OCI-LY3 (cell line): ENCODE measurements at regions not wholly inside any gene's neighbourhood (a gene's known extent, or its start where the extent isn't known, plus 50 kb on each side); places are given as distances from the start of the nearest gene placed in this dataset.
"Not testable (repeated sequence)": the region's sequence is repeated elsewhere in the genome, so short reads cannot be mapped to it uniquely, and the experiment has no call there.

ENCODE experiments used
- H2AFZ ChIP-seq: fragments of 200-600, 300-600 bp; shearing (Covaris generic); 2 replicates; pipeline ENCODE4 v1.6.0; 2014; ENCODE audit warnings: antibody characterized with exemption, low read depth, low read length
- H3K27ac ChIP-seq: fragments of 200-600, 300-600 bp; sonication (generic); 2 replicates; pipeline ENCODE4 v1.5.1; 2014; ENCODE audit warnings: mild to moderate bottlenecking, low read length, moderate library complexity, mixed read lengths
- H3K27me3 ChIP-seq: fragments of 200-600, 300-600 bp; sonication (generic); 2 replicates; pipeline ENCODE4 v1.6.1; 2014; ENCODE audit warnings: low read depth, low read length, mixed read lengths
- H3K36me3 ChIP-seq: fragments of 200-600, 300-600 bp; sonication (generic); replicated peaks from 2 replicates; pipeline ENCODE3; 2014; ENCODE audit warnings: low read depth, low read length, mixed read lengths
- H3K4me1 ChIP-seq: fragments of 300-600, 200-600 bp; sonication (generic); 2 replicates; pipeline ENCODE4 v1.6.1; 2014; ENCODE audit warnings: low read length, mixed read lengths
- H3K4me2 ChIP-seq: fragments of 200-600, 300-600 bp; sonication (generic); 2 replicates; pipeline ENCODE4 v1.6.1; 2014; ENCODE audit warnings: low read length, mixed read lengths
- H3K4me3 ChIP-seq: fragments of 300-600, 200-600 bp; sonication (generic); 2 replicates; pipeline ENCODE4 v1.5.1; 2014; ENCODE audit warnings: antibody characterized with exemption, mild to moderate bottlenecking, low read length, moderate library complexity
- H3K79me2 ChIP-seq: fragments of 300-600, 200-600 bp; shearing (Covaris generic); 2 replicates; pipeline ENCODE4 v1.6.1; 2014; ENCODE audit warnings: mild to moderate bottlenecking, low read length, mixed read lengths
- H3K9ac ChIP-seq: fragments of 300-600, 200-600 bp; shearing (Covaris generic); 2 replicates; pipeline ENCODE4 v1.6.0; 2014; ENCODE audit warnings: mild to moderate bottlenecking, low read length, moderate library complexity
- H3K9me3 ChIP-seq: fragments of 200-600, 300-600 bp; shearing (Covaris generic); 2 replicates; pipeline ENCODE4 v1.6.1; 2014; ENCODE audit warnings: low read length, mixed read lengths; ENCODE audit not compliant: insufficient read depth
- H4K20me1 ChIP-seq: fragments of 200-600, 300-600 bp; sonication (generic); 2 replicates; pipeline ENCODE4 v1.6.1; 2016; ENCODE audit warnings: low read length, mixed read lengths; ENCODE audit not compliant: insufficient read depth
- EZH2phosphoT487 ChIP-seq: fragments of 200-600 bp; shearing (Covaris generic); IDR thresholded peaks from 2 replicates; pipeline ENCODE4 v1.6.1; 2018; ENCODE audit warnings: antibody characterized with exemption, mixed run types, low read depth
- TF ChIP-seq, protein P1 (sequence below): fragments of 200-600, 300-600 bp; sonication (generic); IDR thresholded peaks from 2 replicates; pipeline ENCODE4 v1.5.1; 2014; ENCODE audit warnings: antibody characterized with exemption, low read length, low read depth

DNA sequence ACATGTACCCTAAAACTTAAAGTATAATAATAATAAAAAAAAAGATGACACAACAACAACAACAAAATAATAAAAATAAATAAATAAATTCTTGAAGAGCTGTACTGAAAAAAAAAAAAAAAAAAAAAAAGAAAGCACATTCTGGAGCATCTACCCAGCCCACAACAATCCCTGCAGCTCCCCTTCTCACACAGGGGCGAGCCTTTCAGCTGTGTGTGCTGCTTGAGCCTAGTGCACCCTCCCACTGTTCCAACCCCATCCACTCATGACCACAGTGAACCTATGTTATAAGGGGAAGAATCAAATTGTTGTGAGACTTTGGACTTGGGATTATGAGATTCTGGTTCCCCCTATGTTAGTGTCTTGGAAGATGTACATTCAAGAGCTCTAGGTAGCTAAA, 161.5 kb upstream of the JADE1 start:
- Histone ChIP-seq H3K36me3 (no peaks in the 10 kb centered on the region), H3K27me3 (no peaks in the 10 kb centered on the region), H3K4me3 (no peak overlapping the region), H4K20me1 (no peaks in the 10 kb centered on the region), H3K4me1 (no peaks in the 10 kb centered on the region), H3K9ac (no peak overlapping the region), H3K9me3 (no peaks in the 10 kb centered on the region), H3K27ac (no peak overlapping the region), H3K4me2 (no peak overlapping the region), H3K79me2 (no peaks in the 10 kb centered on the region), H2AFZ (no peak overlapping the region)
- TF ChIP-seq, protein P1, sequence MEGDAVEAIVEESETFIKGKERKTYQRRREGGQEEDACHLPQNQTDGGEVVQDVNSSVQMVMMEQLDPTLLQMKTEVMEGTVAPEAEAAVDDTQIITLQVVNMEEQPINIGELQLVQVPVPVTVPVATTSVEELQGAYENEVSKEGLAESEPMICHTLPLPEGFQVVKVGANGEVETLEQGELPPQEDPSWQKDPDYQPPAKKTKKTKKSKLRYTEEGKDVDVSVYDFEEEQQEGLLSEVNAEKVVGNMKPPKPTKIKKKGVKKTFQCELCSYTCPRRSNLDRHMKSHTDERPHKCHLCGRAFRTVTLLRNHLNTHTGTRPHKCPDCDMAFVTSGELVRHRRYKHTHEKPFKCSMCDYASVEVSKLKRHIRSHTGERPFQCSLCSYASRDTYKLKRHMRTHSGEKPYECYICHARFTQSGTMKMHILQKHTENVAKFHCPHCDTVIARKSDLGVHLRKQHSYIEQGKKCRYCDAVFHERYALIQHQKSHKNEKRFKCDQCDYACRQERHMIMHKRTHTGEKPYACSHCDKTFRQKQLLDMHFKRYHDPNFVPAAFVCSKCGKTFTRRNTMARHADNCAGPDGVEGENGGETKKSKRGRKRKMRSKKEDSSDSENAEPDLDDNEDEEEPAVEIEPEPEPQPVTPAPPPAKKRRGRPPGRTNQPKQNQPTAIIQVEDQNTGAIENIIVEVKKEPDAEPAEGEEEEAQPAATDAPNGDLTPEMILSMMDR = no peak
- no peak for TF ChIP-seq EZH2phosphoT487

DNA sequence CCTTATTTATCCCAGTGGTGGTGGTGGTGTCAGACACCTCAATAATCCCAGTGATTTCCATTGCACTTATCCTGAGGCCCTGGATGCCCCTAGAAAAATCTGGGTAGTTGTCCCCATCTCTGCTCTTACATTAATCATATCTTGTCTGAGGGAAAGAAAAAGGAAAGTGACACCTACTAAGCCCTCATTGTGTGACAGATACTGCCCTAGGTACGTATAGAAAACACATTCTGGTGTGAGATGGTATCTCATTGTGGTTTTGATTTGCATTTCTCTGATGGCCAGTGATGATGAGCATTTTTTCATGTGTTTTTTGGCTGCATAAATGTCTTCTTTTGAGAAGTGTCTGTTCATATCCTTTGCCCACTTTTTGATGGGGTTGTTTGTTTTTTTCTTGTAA, 162.6 kb upstream of the JADE1 start:
- H3K4me1 ChIP-seq, H3K9me3 ChIP-seq, H3K4me3 ChIP-seq, H2AFZ ChIP-seq, H3K27me3 ChIP-seq, H3K4me2 ChIP-seq, H3K79me2 ChIP-seq, H4K20me1 ChIP-seq, H3K36me3 ChIP-seq, H3K9ac ChIP-seq, H3K27ac ChIP-seq: not testable (repeated sequence)

DNA sequence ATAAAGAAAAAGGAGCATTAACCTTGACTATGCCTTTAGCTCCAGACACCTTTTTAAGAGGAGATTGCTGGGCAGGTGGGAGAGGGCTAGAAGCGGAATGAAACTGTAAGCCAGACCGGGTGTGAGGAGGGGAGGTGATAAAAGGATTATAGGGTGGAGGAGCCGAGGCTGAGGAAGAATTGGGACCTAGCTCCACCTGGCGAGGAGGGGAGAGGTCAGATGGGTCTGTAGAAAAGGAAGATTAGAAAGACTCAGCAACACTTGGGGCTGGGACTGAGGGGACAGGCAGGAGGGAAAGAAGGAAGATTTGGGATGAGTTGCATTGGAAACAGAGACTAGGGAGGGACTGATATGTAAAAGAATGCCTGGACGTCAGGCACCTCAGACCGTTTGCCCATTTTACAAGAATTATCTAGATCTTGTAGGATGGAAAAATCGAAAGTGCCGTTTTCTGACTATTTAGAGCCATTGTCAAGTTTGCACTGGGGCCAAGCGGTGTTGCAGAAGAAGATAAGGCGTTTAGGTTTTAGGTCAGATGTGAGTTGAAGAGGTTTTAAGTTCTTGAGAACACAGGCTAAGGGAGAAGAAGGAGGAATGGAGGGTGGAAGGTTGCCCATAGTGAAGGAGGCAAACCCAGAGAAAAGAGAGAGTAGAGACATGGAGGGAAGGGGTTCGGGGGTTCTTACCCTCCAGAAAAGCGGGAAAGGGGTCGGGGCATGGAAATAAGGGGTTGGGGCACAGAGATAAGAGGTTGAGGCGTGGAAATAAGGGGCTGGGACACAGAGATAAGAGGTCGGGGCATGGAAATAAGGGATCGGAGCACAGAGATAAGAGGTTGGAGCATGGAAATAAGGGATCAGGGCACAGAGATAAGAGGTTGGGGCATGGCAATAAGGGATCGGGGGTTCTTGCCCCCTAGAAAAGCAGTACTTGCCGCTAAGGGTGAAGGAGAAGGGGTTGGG, 164.5 kb upstream of the JADE1 start:
- H3K79me2 ChIP-seq, H3K9ac ChIP-seq, H3K36me3 ChIP-seq, H4K20me1 ChIP-seq, H3K4me2 ChIP-seq, H3K27ac ChIP-seq, H2AFZ ChIP-seq, H3K9me3 ChIP-seq, H3K4me1 ChIP-seq, H3K27me3 ChIP-seq, H3K4me3 ChIP-seq: not testable (repeated sequence)

DNA sequence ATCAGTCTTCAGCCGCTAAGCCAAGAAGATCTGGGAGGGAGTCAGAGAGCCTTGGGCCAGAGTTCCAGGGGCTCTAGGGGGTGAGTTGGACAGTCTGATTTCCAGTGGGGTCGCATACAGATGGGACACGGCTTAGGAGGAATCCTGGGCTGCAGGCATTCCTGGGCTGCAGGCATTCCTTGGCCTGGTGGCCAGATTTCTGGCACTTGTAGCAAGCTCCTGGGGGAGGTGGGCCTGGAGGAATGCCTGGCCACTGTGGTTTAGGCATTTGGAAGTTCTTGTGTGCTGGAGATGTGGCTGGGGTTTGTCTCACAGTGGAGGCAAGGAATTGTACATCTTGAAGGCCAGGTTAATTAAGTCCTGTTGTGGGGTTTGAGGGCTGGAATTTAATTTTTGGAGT, 165.4 kb upstream of the JADE1 start:
- not testable (repeated sequence) for H3K9ac ChIP-seq, H3K9me3 ChIP-seq, H3K27me3 ChIP-seq, H3K27ac ChIP-seq, H3K4me2 ChIP-seq, H3K79me2 ChIP-seq, H3K4me1 ChIP-seq, H3K36me3 ChIP-seq, H3K4me3 ChIP-seq, H2AFZ ChIP-seq, H4K20me1 ChIP-seq

DNA sequence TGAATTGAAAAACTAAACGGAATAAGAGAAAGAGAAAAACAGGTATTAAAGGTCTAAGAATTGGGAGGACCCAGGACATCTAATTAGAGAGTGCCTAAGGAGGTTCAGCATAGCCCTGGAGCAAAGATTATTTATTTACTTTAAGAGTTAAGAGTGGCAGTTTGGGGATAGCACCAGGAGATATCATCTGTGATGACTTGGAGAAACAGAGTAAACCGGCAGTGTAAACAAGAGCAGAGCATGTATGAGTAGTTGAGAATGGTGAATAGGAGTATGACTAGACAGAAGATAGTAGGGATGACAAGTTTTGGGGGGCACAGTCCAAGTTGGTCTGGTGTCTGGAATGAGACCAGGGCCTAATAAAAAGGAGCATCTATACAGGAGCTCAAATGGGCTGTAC, 167.9 kb upstream of the JADE1 start:
- not testable (repeated sequence) for H3K4me2 ChIP-seq, H3K27me3 ChIP-seq, H3K4me3 ChIP-seq, H2AFZ ChIP-seq, H3K79me2 ChIP-seq, H3K27ac ChIP-seq, H3K9ac ChIP-seq, H3K36me3 ChIP-seq, H3K9me3 ChIP-seq, H4K20me1 ChIP-seq
- H3K4me1 ChIP-seq = peaks cover 14% of the 10 kb centered on the region

DNA sequence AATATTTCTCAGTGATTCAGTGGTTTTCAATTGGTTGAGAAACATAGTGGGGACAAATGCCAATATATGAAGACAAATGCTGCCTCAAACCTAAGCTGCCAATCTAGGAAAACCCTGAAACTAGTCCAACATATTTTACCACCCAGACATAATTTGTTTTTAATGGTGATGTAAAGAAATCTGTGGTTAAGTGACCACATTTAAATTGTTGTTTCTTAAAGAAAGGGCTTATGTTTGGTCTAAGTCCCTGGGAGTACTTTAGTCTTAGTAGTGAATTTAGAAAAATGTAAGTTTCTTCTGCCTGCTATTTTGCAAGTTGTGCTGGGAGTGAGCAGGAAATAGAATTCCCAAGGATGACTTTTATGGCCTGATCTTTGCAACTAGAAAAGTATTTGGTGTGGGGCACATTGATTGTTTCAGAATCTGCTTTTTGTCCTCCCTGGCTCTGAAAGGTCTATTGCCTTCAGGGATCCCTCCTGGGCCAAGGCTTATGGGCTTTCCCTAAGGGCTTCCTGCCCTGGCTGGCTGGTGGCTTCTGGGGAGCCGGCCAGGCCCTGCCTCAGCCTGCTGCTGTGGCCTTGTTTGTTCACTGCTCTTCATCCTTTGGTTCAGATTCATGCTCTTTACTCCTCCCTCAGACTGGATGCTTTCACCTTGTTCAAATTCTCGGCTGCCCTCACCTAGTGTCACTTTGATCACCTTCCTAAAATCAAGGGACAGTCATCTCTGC, 169.8 kb upstream of the JADE1 start:
- H4K20me1 ChIP-seq = no peaks in the 10 kb centered on the region
- no peak overlapping the region for H3K27ac ChIP-seq
- no peaks in the 10 kb centered on the region for H3K9me3 ChIP-seq
- H3K4me1 ChIP-seq = peaks cover 14% of the 10 kb centered on the region
- no peak overlapping the region for H3K4me2 ChIP-seq
- H3K36me3 ChIP-seq = no peaks in the 10 kb centered on the region
- TF ChIP-seq, protein P1 = no peak
- H3K4me3 ChIP-seq = no peak overlapping the region
- no peaks in the 10 kb centered on the region for H3K27me3 ChIP-seq
- no peaks in the 10 kb centered on the region for H3K79me2 ChIP-seq
- H2AFZ ChIP-seq = no peak overlapping the region
- no peak overlapping the region for H3K9ac ChIP-seq
